T-cell (primary cell): ENCODE measurements at regions not wholly inside any gene's neighbourhood (a gene's known extent, or its start where the extent isn't known, plus 50 kb on each side); places are given as distances from the start of the nearest gene placed in this dataset.

Experiments
- ATAC-seq, 4 experiments: fragments of 200-7000 bp in 3 of 4; fragments of 150-1000 bp in 1 of 4; cut with Tn5 transposase; replicated peaks in 1 of 4; 1 replicate in 3 of 4; 2 replicates in 1 of 4; pipeline ENCODE4 v1.10.0; 2021; ENCODE audit warnings: moderate library complexity in 3 of 4, mild to moderate bottlenecking in 2 of 4, moderate number of reproducible peaks in 1 of 4
- CTCF ChIA-PET, 2 donors: fragments of 300-600 bp; sonication (Branson Sonifier 250); formaldehyde crosslinking; loops; one replicate each; lab custom pipeline; 2022; ENCODE audit warnings: antibody characterized with exemption in 2 of 2; lab: Charles Lee
- POLR2A ChIA-PET, 2 donors: fragments of 300-600 bp; sonication (Branson Sonifier 250); formaldehyde crosslinking; loops; one replicate each; lab custom pipeline; 2022; ENCODE audit warnings: antibody characterized with exemption in 2 of 2; lab: Charles Lee
- DNase-seq, 35 experiments: peaks; one replicate each; pipeline versions ENCODE4 v3.0.0 to v3.0.0-alpha.2; 2013 to 2023
- H3K27ac ChIP-seq: one replicate; pipeline ENCODE4 v1.5.1; 2013; ENCODE audit warnings: low read length
- H3K27me3 ChIP-seq, 2 experiments: replicated peaks in 1 of 2; 1 replicate in 1 of 2; 2 replicates in 1 of 2; pipeline versions ENCODE4 v1.6.1 to v1.7.0; 2013; ENCODE audit warnings: low read length in 1 of 2, mixed read lengths in 1 of 2; ENCODE audit not compliant: control insufficient read depth in 2 of 2, insufficient read depth in 2 of 2; ENCODE audit errors: extremely low read depth in 1 of 2
- H3K36me3 ChIP-seq, 2 donors: 1 replicate in 1 of 2; 2 replicates in 1 of 2; pipeline versions ENCODE4 v1.6.1 to v1.7.0; 2013; ENCODE audit warnings: low read length in 1 of 2; ENCODE audit not compliant: control insufficient read depth in 2 of 2, insufficient read depth in 1 of 2; ENCODE audit errors: extremely low read depth in 1 of 2
- H3K4me1 ChIP-seq, 2 experiments: 1 replicate in 1 of 2; 2 replicates in 1 of 2; pipeline versions ENCODE4 v1.6.1 to v1.7.0; 2013; ENCODE audit warnings: low read length in 2 of 2, mixed read lengths in 1 of 2; ENCODE audit not compliant: insufficient read depth in 2 of 2, control insufficient read depth in 1 of 2; ENCODE audit errors: extremely low read depth in 1 of 2
- H3K4me3 ChIP-seq, 2 donors: 1 replicate in 1 of 2; 2 replicates in 1 of 2; pipeline versions ENCODE4 v1.5.1 to v1.7.0; 2013; ENCODE audit warnings: mild to moderate bottlenecking in 2 of 2, low read length in 1 of 2, moderate library complexity in 1 of 2; ENCODE audit not compliant: control insufficient read depth in 1 of 2; ENCODE audit errors: extremely low read depth in 1 of 2
- H3K9me3 ChIP-seq: 2 replicates; pipeline ENCODE4 v1.7.0; 2013
- H3K27ac Mint-ChIP-seq, 2 donors: one replicate each; pipeline ENCODE4 v1.8.0; 2020 to 2021; ENCODE audit warnings: mild to moderate bottlenecking in 2 of 2, mixed read lengths in 2 of 2
- H3K27me3 Mint-ChIP-seq, 2 donors: one replicate each; pipeline ENCODE4 v1.8.0; 2021 to 2022; ENCODE audit warnings: mixed read lengths in 2 of 2
- H3K36me3 Mint-ChIP-seq: one replicate; pipeline ENCODE4 v1.8.0; 2021; ENCODE audit warnings: mixed read lengths
- H3K4me1 Mint-ChIP-seq, 3 donors: one replicate each; pipeline ENCODE4 v1.8.0; 2020 to 2022; ENCODE audit warnings: mixed read lengths in 3 of 3, mild to moderate bottlenecking in 1 of 3
- H3K4me3 Mint-ChIP-seq, 3 donors: one replicate each; pipeline ENCODE4 v1.8.0; 2020 to 2022; ENCODE audit warnings: mild to moderate bottlenecking in 3 of 3, mixed read lengths in 3 of 3, moderate library complexity in 3 of 3
- H3K9me3 Mint-ChIP-seq, 3 donors: one replicate each; pipeline ENCODE4 v1.8.0; 2020 to 2022; ENCODE audit warnings: mixed read lengths in 3 of 3
- WGBS: methylation state at CpG from one replicate; pipeline ENCODE4 v1.1.5; 2013; ENCODE audit warnings: missing lambda C conversion rate; ENCODE audit not compliant: insufficient coverage; 5-methylcytosine and 5-hydroxymethylcytosine counted together

- H3K4me3 ChIP-seq: no peak overlapping the region
- CTCF ChIA-PET: no interaction called here
- H3K9me3 ChIP-seq: no peaks in the 10 kb centered on the region
- no peak overlapping the region for H3K4me3 Mint-ChIP-seq
- DNase-seq: no peak
- no peaks in the 10 kb centered on the region for H3K4me1 ChIP-seq
- H3K27me3 Mint-ChIP-seq: no peaks in the 10 kb centered on the region
- H3K27ac ChIP-seq: no peak overlapping the region
- no peak for ATAC-seq
- no CpG with 5 or more reads among the region's 2 CpGs for WGBS
- H3K9me3 Mint-ChIP-seq: peaks cover 12 to 22% (median 18%) of the 10 kb centered on the region in 3 donors
- no peaks in the 10 kb centered on the region for H3K4me1 Mint-ChIP-seq
- no peaks in the 10 kb centered on the region for H3K27me3 ChIP-seq
- no peak overlapping the region for H3K27ac Mint-ChIP-seq
- H3K36me3 ChIP-seq: no peaks in the 10 kb centered on the region
- POLR2A ChIA-PET: no interaction called here
- H3K36me3 Mint-ChIP-seq: no peaks in the 10 kb centered on the region
These were observed 972.1 kb downstream of the CDH11 start for GRCh38 chr16:64149756-64150155.

DNA sequence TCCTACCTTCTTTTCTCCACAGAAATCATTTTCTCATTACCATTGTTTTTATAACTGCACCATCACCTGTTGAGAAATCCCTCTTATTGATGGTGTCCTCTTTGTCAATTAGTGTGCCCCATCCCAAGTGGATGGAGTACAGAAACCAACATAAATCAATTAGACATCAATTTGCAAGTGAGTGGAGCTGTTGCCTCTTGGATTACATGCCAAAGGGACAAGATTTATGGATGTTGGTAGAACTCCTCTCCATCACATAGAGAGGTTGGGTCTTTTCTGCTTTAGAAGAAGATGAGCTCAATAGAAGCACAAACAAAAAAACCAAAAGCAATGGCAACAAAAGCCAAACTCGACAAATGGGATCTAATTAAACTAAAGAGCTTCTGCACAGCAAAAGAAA, 973.5 kb downstream of the CDH11 start:
- no peak overlapping the region for H3K27ac ChIP-seq
- H3K36me3 Mint-ChIP-seq: no peaks in the 10 kb centered on the region
- WGBS: no CpG with 5 or more reads among the region's 1 CpG
- H3K27ac Mint-ChIP-seq: no peak overlapping the region
- no peak overlapping the region for H3K4me3 Mint-ChIP-seq
- CTCF ChIA-PET: no interaction called here
- H3K4me3 ChIP-seq: no peak overlapping the region
- no peaks in the 10 kb centered on the region for H3K36me3 ChIP-seq
- DNase-seq: no peak
- peaks cover 12 to 24% (median 21%) of the 10 kb centered on the region in 3 donors for H3K9me3 Mint-ChIP-seq
- ATAC-seq: no peak
- H3K4me1 Mint-ChIP-seq: no peaks in the 10 kb centered on the region
- no peaks in the 10 kb centered on the region for H3K27me3 ChIP-seq
- H3K27me3 Mint-ChIP-seq: no peaks in the 10 kb centered on the region
- no peaks in the 10 kb centered on the region for H3K9me3 ChIP-seq
- H3K4me1 ChIP-seq: no peaks in the 10 kb centered on the region
- POLR2A ChIA-PET: no interaction called here

DNA sequence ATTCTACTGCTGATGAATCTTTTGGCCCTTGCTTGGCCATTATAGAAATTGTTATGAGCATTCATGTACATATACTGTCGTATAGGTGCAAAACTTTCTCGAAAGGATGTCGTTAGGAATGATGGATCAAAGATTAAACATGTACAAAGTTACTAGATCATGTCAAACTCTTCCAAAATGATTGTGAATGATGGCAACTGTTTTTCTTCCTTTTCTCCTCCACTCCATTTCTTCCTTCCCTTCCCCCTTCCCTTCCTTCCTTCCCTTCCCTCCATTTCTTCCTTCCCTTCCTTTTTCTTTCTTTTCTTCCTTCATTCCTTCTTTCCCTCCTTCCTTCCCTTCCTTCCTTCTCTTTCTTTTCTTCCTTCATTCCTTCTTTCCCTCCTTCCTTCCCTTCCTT, 973.9 kb downstream of the CDH11 start:
- no peaks in the 10 kb centered on the region for H3K36me3 ChIP-seq
- ATAC-seq (no peak), DNase-seq (no peak)
- no peak overlapping the region for H3K27ac ChIP-seq
- H3K9me3 ChIP-seq: no peaks in the 10 kb centered on the region
- ChIA-PET POLR2A (no interaction called here), CTCF (no interaction called here)
- no peaks in the 10 kb centered on the region for H3K27me3 Mint-ChIP-seq
- H3K27me3 ChIP-seq: no peaks in the 10 kb centered on the region
- H3K27ac Mint-ChIP-seq: no peak overlapping the region
- WGBS: no CpG with 5 or more reads among the region's 3 CpGs
- H3K36me3 Mint-ChIP-seq: no peaks in the 10 kb centered on the region
- H3K4me3 Mint-ChIP-seq: no peak overlapping the region
- H3K4me1 ChIP-seq: no peaks in the 10 kb centered on the region
- no peak overlapping the region for H3K4me3 ChIP-seq
- H3K9me3 Mint-ChIP-seq: peaks cover 12 to 21% (median 18%) of the 10 kb centered on the region in 3 donors
- H3K4me1 Mint-ChIP-seq: no peaks in the 10 kb centered on the region

DNA sequence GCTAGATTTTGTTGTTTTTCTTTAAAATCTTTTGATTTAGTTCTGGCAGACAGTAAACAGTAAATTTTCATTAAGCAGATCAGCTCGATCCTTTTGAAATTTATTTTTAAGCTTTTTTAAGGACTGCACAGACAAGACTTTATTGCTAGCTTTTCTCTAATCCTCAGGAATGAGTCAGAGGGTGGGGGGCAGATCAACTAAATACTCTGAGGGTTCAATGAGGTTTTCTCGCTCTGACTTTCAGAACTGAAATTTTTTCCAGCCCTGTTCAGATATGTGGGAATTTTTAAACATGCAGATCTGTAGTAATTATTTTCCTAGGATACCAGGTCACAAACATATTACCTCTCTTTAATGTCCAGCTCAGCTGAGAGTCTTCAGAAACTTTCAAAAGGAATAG, 977.2 kb downstream of the CDH11 start:
- Mint-ChIP-seq H3K9me3 (peaks cover 6 to 16% (median 7%) of the 10 kb centered on the region in 3 donors), H3K4me1 (no peaks in the 10 kb centered on the region), H3K27me3 (no peaks in the 10 kb centered on the region), H3K36me3 (no peaks in the 10 kb centered on the region), H3K27ac (no peak overlapping the region), H3K4me3 (no peak overlapping the region)
- ChIA-PET POLR2A (no interaction called here), CTCF (no interaction called here)
- no peak for ATAC-seq
- no peak for DNase-seq
- Histone ChIP-seq H3K4me1 (no peaks in the 10 kb centered on the region), H3K27me3 (no peaks in the 10 kb centered on the region), H3K36me3 (no peaks in the 10 kb centered on the region), H3K4me3 (no peak overlapping the region), H3K9me3 (no peaks in the 10 kb centered on the region), H3K27ac (no peak overlapping the region)
- no CpG with 5 or more reads among the region's 2 CpGs for WGBS

DNA sequence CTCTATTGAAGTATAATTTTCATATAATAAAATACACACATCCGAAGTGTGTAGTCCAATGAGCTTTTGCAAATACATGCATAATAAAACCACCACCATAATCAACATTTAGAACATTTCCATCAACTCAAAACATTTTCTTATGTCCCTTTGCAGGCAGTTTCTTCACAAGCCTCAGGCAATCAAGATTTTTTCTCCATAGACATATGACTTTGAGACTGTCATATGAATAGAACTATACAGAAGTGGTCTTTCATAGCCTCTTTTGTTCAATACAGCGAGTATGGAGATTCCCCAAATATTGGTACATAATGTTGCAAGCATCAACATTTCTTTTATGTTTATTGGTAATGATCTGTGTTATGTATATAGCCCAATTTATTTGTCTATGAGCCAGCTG, 983.2 kb downstream of the CDH11 start:
- Mint-ChIP-seq H3K27me3 (no peaks in the 10 kb centered on the region), H3K9me3 (peaks cover 11 to 19% (median 12%) of the 10 kb centered on the region in 3 donors), H3K4me1 (no peaks in the 10 kb centered on the region), H3K36me3 (no peaks in the 10 kb centered on the region), H3K4me3 (no peak overlapping the region), H3K27ac (no peak overlapping the region)
- no CpG with 5 or more reads among the region's 2 CpGs for WGBS
- DNase-seq: no peak
- Histone ChIP-seq H3K27ac (no peak overlapping the region), H3K9me3 (no peaks in the 10 kb centered on the region), H3K4me1 (no peaks in the 10 kb centered on the region), H3K4me3 (no peak overlapping the region), H3K27me3 (no peaks in the 10 kb centered on the region), H3K36me3 (no peaks in the 10 kb centered on the region)
- POLR2A ChIA-PET: no interaction called here
- no peak for ATAC-seq
- CTCF ChIA-PET: no interaction called here

DNA sequence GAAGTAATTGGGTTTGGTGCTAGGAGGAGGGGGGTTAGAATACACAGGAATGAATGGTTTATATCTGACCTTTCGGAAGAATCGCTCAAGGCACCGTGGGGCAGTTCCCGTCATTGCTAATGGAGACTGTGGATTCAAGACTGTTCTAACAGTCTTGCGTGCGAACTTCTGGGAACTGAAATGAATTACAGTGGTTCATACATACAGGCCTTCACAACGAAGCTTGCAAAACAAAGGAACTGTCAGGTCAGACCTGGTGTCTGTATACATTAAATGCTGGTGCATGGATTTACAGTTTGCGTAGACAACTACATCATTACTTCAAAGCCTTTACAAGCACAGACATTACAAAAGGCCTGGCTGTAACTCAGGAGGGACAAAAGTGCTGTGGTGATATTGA, 983.9 kb downstream of the CDH11 start:
- no peaks in the 10 kb centered on the region for H3K4me1 ChIP-seq
- ChIA-PET POLR2A (no interaction called here), CTCF (no interaction called here)
- H3K36me3 Mint-ChIP-seq: no peaks in the 10 kb centered on the region
- H3K36me3 ChIP-seq: no peaks in the 10 kb centered on the region
- 90% methylated on average over 6 of the region's 8 CpGs for WGBS
- H3K4me1 Mint-ChIP-seq: no peaks in the 10 kb centered on the region
- no peak overlapping the region for H3K4me3 Mint-ChIP-seq
- H3K9me3 Mint-ChIP-seq: peaks cover 11 to 22% (median 18%) of the 10 kb centered on the region in 3 donors
- H3K27ac Mint-ChIP-seq: no peak overlapping the region
- no peaks in the 10 kb centered on the region for H3K27me3 ChIP-seq
- no peaks in the 10 kb centered on the region for H3K9me3 ChIP-seq
- H3K4me3 ChIP-seq: no peak overlapping the region
- H3K27me3 Mint-ChIP-seq: no peaks in the 10 kb centered on the region
- DNase-seq (no peak), ATAC-seq (no peak)
- no peak overlapping the region for H3K27ac ChIP-seq

- no peak overlapping the region for H3K27ac ChIP-seq
- H3K27me3 ChIP-seq: no peaks in the 10 kb centered on the region
- Mint-ChIP-seq H3K9me3 (peaks cover 17 to 24% (median 23%) of the 10 kb centered on the region in 3 donors), H3K27ac (no peak overlapping the region), H3K4me1 (no peaks in the 10 kb centered on the region), H3K36me3 (no peaks in the 10 kb centered on the region), H3K4me3 (no peak overlapping the region), H3K27me3 (no peaks in the 10 kb centered on the region)
- ChIA-PET CTCF (no interaction called here), POLR2A (no interaction called here)
- WGBS: no CpG with 5 or more reads among the region's 3 CpGs
- no peak for ATAC-seq
- H3K4me3 ChIP-seq: no peak overlapping the region
- H3K4me1 ChIP-seq: no peaks in the 10 kb centered on the region
- no peaks in the 10 kb centered on the region for H3K9me3 ChIP-seq
- DNase-seq: no peak
- no peaks in the 10 kb centered on the region for H3K36me3 ChIP-seq
These were observed 985.1 kb downstream of the CDH11 start for GRCh38 chr16:64136743-64137142.
